GM19238 (cell line): ENCODE measurements at regions not wholly inside any gene's neighbourhood (a gene's known extent, or its start where the extent isn't known, plus 50 kb on each side); places are given as distances from the start of the nearest gene placed in this dataset.
"Not testable (repeated sequence)": the region's sequence is repeated elsewhere in the genome, so short reads cannot be mapped to it uniquely, and the experiment has no call there.

Experiments
- DNase-seq: peaks from one replicate; pipeline ENCODE4 v3.0.0; 2011; ENCODE audit warnings: low spot score; ENCODE audit not compliant: insufficient read length

DNA sequence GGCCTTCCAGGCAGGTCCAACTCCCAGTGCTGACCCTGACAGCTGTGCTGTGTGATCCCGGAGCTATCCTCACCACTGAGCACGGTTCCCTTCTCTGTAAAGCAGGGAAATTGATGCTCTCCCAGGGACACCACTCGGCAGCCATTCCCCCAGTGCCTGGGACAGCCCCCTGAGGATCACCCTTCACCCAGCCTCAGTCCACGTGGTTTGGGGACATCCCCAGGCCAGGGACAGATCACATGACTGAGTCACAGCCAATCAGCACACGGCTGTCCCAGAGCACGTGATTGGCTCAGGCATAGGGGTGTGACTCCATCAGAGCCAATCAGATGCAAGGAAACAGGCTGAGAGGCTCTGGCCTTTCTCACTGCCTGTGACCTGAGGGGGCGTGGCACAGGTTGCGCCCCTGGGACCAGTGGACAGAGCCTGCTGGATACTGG lies 68.8 kb upstream of the SFSWAP start:
- DNase-seq = no peak

DNA sequence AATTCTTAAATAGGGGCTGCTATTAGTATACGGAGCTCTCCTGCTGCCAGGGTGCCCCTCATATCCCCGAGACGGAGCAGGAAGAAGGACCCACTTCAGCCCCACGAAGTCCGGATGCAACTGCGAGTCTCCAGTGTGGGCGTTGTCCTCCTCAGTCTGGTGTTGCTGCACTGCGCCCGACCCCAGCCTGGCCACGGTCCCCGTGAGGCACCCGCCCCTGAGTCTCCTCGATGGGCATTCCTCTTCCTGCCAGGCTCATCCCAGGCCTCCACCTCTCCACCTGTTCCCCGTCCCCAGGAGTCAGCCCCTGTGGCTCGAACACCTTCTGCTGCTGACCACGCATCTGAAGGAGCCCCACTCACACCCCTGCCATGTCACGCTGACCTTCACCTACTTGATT lies 68.1 kb upstream of the SFSWAP start:
- DNase-seq = no peak

DNA sequence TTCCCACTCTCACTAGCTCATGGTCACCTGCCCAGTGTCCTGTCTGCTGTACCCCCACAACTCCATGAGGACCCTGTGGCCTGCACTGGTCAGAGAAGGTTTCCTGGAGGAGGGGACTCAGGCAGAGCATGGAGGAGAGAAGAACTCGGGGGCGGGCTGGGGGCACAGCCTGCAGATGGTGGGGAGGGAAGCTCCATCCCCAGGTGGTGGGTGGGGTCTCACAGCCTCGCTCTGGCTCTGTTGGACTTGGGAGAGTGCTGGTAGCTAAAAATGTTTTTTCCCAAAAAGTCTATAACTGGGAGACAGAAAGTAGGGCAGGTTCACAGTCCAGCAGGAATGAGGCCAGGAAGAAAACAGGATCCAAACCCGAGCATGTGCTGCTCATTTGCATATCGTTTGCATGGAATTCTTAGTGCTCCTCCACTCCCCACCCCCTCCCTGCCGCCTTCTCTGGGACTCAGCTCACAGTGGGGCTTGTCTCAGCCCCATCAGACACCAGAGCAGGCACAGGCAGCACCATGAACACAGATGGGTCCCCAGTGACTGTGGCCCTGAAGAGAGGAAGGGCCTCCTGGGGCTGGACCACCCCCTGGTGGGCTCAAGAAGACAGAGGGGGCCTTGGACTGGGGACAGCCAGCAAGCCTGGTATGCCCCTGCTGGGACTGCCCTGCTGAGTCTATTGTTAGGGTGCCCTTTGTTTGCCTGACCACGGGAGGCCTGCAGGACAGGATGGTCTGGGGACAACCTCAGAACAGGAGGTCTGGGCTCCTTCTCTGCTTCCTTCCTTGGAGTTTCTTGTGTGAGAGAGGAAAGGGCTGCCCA lies 67.0 kb upstream of the SFSWAP start:
- no peak for DNase-seq

DNA sequence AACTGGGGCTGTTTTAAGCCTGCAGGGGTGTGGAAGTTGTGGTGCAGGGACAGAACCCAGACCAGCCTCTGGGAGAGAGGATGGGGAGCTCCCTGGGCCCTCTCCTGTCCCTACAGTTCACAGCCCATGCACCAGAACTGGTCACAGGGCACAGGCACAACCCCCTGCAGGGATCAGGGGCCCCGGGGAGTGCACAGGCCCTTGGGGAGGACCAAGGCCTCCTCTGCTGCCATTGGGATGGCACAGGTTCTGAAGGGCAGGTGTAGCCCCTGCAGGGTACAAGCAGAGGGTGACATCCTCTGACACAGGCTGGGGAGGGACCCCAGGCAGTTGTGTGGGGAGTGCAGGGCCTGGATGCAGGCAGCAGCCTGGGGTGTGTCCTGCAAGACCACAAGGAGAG lies 66.4 kb upstream of the SFSWAP start:
- DNase-seq = no peak

DNA sequence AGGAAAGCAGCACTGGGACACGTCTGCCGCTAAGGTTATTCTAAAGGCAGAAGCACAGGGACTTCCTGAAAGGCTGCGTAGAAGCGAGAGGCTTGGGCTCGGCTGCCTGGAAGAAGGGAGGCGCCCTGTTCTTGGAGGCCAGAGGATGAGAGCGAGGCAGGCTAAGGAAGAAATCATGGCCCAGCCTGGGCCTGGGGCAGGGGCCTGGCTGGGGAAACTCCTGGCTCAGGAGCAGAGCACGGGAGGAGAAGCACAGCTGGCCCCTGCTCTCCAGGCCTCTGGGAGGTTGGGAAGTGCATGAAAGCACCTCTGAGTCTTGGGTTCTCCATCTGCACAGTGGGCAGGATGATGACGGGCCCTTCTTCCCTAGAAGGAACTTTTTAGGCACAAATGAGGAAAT lies 66.0 kb upstream of the SFSWAP start:
- not testable (repeated sequence) for DNase-seq

DNA sequence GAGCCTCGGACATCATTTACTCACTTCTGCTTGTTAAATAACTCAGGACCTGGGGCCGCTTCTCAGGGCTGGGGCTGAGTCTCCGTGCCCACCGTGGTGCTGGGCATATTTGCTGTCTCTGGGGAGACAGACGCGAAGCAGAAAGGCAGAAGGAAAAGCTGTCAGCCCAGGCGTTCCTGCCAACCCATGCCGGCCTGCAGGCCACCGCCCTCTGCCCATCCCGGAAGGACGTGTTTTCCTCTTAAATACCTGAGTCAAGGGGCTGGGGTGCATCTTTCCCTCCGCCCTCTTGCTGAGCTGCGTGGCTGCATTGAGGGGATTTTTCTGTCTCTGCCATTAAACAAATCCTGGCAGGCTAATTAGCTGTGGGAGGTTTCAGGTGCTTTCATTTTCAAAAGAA lies 65.3 kb upstream of the SFSWAP start:
- not testable (repeated sequence) for DNase-seq

DNA sequence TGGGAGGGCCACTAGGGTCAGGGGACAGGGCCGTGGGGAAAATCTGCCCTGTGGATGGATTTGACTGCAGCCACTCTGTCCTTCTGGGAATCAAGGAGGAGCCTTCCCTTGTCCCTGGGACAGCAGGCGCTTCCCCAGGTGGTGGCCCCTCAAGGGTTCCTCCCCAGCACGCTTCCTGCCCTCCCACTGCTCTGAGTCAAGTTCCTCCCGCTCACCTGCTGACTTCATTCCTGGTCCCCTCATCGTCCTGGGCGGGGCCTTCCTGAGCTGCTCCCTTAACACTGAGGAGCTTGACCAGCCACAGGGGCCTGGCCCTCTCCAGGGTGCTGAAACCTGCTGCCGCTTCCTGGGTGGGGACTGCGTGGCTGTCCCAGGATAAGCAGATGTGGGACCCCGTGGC lies 64.4 kb upstream of the SFSWAP start:
- DNase-seq = not testable (repeated sequence)

DNA sequence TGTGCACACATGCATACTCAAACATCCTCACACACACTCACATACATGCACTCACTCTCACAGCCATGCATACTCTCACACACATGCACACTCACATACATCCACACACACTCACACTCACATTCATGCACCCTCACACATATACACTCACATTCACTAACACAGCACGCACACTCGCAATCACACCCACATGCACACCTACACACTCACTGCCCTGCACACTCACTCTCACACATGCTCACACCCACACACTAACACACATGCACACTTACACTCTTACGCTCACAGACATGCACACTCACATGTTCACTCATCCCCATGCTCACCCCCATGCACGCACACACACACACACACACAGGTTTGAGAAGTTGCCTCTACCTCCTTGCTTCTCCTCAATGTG lies 63.2 kb upstream of the SFSWAP start:
- DNase-seq = no peak

DNA sequence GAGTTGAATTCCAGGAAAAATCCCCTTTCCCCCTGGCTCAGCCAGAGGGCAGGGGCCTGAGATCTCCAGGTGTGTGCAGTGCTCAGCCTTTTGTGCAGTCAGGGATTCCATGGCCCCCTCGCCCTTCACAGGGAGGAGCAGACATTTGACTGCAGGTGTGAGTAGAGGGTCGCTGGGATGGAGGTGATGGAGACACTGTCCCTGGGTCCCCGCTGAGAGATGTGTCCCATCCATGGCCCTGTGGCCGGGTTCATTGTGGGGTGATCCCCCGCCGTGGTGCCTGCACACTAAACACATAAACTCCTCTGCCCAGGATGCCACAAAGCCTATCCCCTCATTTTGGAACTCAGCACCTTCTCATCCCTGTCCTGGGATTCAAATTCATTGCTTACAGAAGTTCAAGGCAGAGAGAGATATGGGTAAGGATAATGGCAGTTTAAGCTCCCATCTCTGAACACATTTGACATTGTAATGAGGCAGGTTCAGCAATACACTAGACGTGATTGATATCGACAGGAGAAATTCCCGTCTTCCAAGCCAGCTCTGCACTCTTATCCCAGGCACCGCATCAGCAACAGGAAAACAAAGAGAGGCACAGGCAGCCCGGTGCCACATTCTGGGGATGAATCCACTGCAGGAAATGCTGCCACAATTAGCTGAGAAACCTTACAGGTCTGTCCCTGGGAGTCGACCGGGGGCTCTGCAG lies 55.3 kb upstream of the SFSWAP start:
- DNase-seq = not testable (repeated sequence)

DNA sequence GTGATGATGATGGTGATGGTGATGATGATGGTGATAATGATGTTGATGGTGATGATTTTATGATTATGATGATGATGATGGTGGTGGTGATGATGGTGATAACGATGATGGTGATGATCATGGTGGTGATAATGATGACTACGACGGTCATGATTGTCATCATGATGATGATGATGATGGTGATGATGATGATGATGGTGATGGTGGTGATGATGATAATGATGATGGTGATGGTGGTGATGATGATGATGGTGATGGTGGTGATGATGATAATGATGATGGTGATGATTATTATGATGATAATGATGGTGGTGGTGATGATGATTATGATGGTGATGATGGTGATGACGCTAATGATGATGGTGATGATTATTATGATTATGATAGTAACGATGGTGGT lies 54.1 kb upstream of the SFSWAP start:
- not testable (repeated sequence) for DNase-seq

DNA sequence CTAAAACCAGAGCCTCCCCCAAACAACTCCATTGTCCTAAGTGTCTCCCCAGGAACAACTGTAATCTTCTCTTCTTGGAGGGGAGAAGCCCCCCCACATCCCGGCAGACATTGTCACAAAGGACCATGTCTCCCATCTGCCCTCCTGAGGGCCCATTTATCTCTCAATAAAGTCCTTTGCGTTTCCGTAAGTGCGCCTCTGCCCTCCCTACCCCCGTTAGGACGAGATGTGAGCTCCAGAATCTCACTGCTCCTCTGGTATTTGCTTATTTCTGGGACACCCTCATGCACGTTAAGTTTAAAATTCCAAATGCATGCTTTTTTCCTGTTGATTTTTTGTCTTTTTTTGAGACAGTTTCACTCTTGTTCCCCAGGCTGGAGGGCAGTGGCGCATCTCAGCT lies 52.3 kb upstream of the SFSWAP start:
- not testable (repeated sequence) for DNase-seq

DNA sequence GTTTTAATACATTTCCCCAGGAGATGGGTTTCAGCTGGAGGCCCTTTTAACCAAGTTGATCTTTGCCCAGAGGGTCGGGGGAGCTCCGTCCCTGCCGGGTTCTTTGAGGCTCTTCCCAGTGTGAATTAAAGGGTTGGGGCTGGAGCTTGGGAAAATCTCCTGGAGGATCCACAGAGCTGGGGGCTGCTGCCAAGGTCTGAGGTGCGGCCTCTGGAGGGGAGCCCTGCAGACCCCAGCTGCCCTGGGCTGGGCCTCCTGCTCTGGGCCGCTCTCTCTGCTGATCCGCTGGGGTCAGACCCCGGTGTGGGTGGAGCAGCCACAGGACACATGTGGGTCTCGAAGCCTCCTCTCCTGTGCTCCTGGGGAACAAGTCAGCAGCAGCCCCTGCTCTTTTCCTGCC lies 51.4 kb upstream of the SFSWAP start:
- not testable (repeated sequence) for DNase-seq

DNA sequence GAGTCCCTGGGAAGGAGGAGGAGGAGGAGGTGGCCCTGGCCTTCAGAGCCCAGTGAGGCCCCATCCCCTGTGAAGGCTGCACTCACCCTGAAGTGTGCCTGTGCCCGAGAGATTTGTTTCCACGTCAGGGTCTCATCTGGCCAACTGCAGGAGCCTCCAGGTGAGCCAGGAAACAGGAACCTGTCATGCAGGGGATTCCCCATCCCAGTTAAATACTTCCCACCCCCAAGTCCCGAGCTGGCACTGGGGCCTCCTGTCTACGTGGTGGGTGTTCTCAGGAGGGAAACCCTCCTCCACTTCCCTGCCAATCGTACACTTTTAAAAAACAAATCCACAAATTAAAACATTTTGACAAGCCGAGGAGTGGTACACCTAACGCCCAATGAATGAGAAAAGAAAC lies 50.9 kb upstream of the SFSWAP start:
- DNase-seq = not testable (repeated sequence)

DNA sequence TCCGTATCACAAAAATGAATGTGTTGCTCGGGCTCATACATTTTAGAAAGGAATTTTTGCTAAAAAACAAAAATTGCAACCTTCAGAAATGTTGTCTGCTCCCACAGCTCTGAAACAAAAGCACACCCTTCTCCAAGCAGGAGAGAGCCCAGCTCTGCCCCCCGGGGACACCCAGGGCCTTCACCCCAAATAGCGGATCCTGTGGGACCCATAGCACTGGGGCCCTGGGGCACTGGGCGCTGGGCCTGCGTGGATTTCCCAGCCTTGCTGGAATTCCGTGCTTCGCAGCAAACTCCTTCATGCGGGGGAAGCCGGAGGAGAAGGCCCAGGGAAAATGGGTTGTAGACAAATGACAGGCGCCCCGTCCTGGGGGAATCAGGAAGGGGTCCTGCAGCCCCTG lies 50.5 kb upstream of the SFSWAP start:
- DNase-seq = not testable (repeated sequence)
